H9 (cell line): ENCODE measurements at regions not wholly inside any gene's neighbourhood (a gene's known extent, or its start where the extent isn't known, plus 50 kb on each side); places are given as distances from the start of the nearest gene placed in this dataset.

ENCODE experiments used
- DNase-seq: peaks from one replicate; pipeline ENCODE4 v3.0.0-alpha.2; 2017
- H2AFZ ChIP-seq: one replicate; pipeline ENCODE4 v1.6.1; 2013; ENCODE audit warnings: mild to moderate bottlenecking, low read length, control low read depth, moderate library complexity
- H2AK5ac ChIP-seq: 2 replicates; pipeline ENCODE4 v1.6.1; 2013; ENCODE audit warnings: low read length, control low read depth, mixed read lengths; ENCODE audit not compliant: insufficient read length
- H2BK120ac ChIP-seq: one replicate; pipeline ENCODE4 v1.6.1; 2013; ENCODE audit warnings: low read depth, mild to moderate bottlenecking, low read length, control low read depth, inconsistent platforms; ENCODE audit not compliant: poor library complexity, severe bottlenecking
- H2BK12ac ChIP-seq: 2 replicates; pipeline ENCODE4 v1.6.1; 2013; ENCODE audit warnings: low read length, control low read depth, mixed read lengths, low read depth; ENCODE audit not compliant: insufficient read length
- H2BK15ac ChIP-seq: 2 replicates; pipeline ENCODE4 v1.6.1; 2013; ENCODE audit warnings: low read depth, low read length, control low read depth
- H2BK20ac ChIP-seq: one replicate; pipeline ENCODE4 v1.6.1; 2013; ENCODE audit warnings: low read depth, mild to moderate bottlenecking, low read length, control low read depth, inconsistent platforms; ENCODE audit not compliant: poor library complexity, severe bottlenecking
- H2BK5ac ChIP-seq: 2 replicates; pipeline ENCODE4 v1.6.1; 2013; ENCODE audit warnings: low read length, control low read depth, mixed read lengths; ENCODE audit not compliant: insufficient read length
- H3K14ac ChIP-seq: 2 replicates; pipeline ENCODE4 v1.6.1; 2013; ENCODE audit warnings: low read length, control low read depth; ENCODE audit not compliant: insufficient read depth
- H3K18ac ChIP-seq: 2 replicates; pipeline ENCODE4 v1.6.1; 2013; ENCODE audit warnings: low read depth, mild to moderate bottlenecking, mixed read lengths, low read length, control low read depth; ENCODE audit not compliant: insufficient read length
- H3K23ac ChIP-seq: 2 replicates; pipeline ENCODE4 v1.6.1; 2013; ENCODE audit warnings: low read length, control low read depth, mixed read lengths, low read depth; ENCODE audit not compliant: insufficient read length
- H3K23me2 ChIP-seq: 2 replicates; pipeline ENCODE4 v1.6.1; 2013; ENCODE audit warnings: low read depth, mild to moderate bottlenecking, mixed read lengths, low read length, control low read depth; ENCODE audit not compliant: insufficient read length, poor library complexity, severe bottlenecking
- H3K27ac ChIP-seq: 2 replicates; pipeline ENCODE4 v1.5.1; 2013; ENCODE audit warnings: low read length, control low read depth, mixed read lengths, low read depth; ENCODE audit not compliant: insufficient read length
- H3K27me3 ChIP-seq: 2 replicates; pipeline ENCODE4 v1.6.1; 2013; ENCODE audit warnings: low read length, control low read depth, inconsistent platforms; ENCODE audit not compliant: insufficient read depth
- H3K4ac ChIP-seq: 2 replicates; pipeline ENCODE4 v1.6.1; 2013; ENCODE audit warnings: low read depth, mild to moderate bottlenecking, control low read depth, inconsistent platforms, low read length, moderate library complexity
- H3K4me1 ChIP-seq: 2 replicates; pipeline ENCODE4 v1.6.1; 2013; ENCODE audit warnings: low read length, control low read depth, inconsistent platforms; ENCODE audit not compliant: insufficient read depth
- H3K4me2 ChIP-seq: 2 replicates; pipeline ENCODE4 v1.6.1; 2013; ENCODE audit warnings: low read length, control low read depth, mixed read lengths; ENCODE audit not compliant: insufficient read length, insufficient read depth
- H3K56ac ChIP-seq: 2 replicates; pipeline ENCODE4 v1.6.1; 2013; ENCODE audit warnings: low read depth, mild to moderate bottlenecking, mixed read lengths, low read length, control low read depth; ENCODE audit not compliant: insufficient read length
- H3K79me1 ChIP-seq: 2 replicates; pipeline ENCODE4 v1.6.1; 2013; ENCODE audit warnings: low read depth, mild to moderate bottlenecking, moderate library complexity, low read length, control low read depth, inconsistent platforms; ENCODE audit not compliant: insufficient read depth, poor library complexity, severe bottlenecking
- H3K79me2 ChIP-seq: 2 replicates; pipeline ENCODE4 v1.6.1; 2013; ENCODE audit warnings: low read length, control low read depth, inconsistent platforms; ENCODE audit not compliant: insufficient read depth
- H3K9ac ChIP-seq: 2 replicates; pipeline ENCODE4 v1.6.1; 2013; ENCODE audit warnings: low read length, control low read depth, mixed read lengths; ENCODE audit not compliant: insufficient read length; ENCODE audit errors: extremely low read depth
- H3K9me3 ChIP-seq: one replicate; pipeline ENCODE4 v1.6.1; 2013; ENCODE audit warnings: low read depth, low read length, inconsistent platforms; ENCODE audit not compliant: control insufficient read depth
- H3T11ph ChIP-seq: one replicate; pipeline ENCODE4 v1.6.1; 2013; ENCODE audit warnings: mild to moderate bottlenecking, low read length, control low read depth, inconsistent platforms
- H4K20me1 ChIP-seq: one replicate; pipeline ENCODE4 v1.6.1; 2013; ENCODE audit not compliant: control insufficient read depth, insufficient read length, insufficient read depth
- H4K5ac ChIP-seq: 2 replicates; pipeline ENCODE4 v1.6.1; 2013; ENCODE audit warnings: low read depth, mild to moderate bottlenecking, mixed read lengths, low read length, control low read depth; ENCODE audit not compliant: insufficient read length
- H4K8ac ChIP-seq: replicated peaks from 2 replicates; pipeline ENCODE4 v1.6.1; 2013; ENCODE audit warnings: low read length, control low read depth, mixed read lengths, low read depth; ENCODE audit not compliant: insufficient read length
- H4K91ac ChIP-seq: 2 replicates; pipeline ENCODE4 v1.6.1; 2013; ENCODE audit warnings: low read depth, mild to moderate bottlenecking, moderate library complexity, mixed read lengths, low read length, control low read depth; ENCODE audit not compliant: insufficient read length
- H3K27ac Mint-ChIP-seq, 3 experiments: 2 replicates in 2 of 3; 3 replicates in 1 of 3; pipeline ENCODE4 v1.8.0; 2020 to 2021; ENCODE audit warnings: mixed read lengths in 3 of 3, mild to moderate bottlenecking in 1 of 3, moderate library complexity in 1 of 3
- H3K27me3 Mint-ChIP-seq: 2 replicates; pipeline ENCODE4 v1.8.0; 2021; ENCODE audit warnings: low read depth, mild to moderate bottlenecking, moderate library complexity, mixed read lengths
- H3K36me3 Mint-ChIP-seq, 3 experiments: 2 replicates in 2 of 3; 3 replicates in 1 of 3; pipeline ENCODE4 v1.8.0; 2020 to 2021; ENCODE audit warnings: low read depth in 3 of 3, mixed read lengths in 3 of 3; ENCODE audit not compliant: insufficient read depth in 1 of 3
- H3K4me1 Mint-ChIP-seq, 2 experiments: 2 replicates each; pipeline ENCODE4 v1.8.0; 2020; ENCODE audit warnings: mixed read lengths in 2 of 2
- H3K4me3 Mint-ChIP-seq, 2 experiments: 2 replicates in 1 of 2; 3 replicates in 1 of 2; pipeline ENCODE4 v1.8.0; 2020 to 2021; ENCODE audit warnings: mild to moderate bottlenecking in 2 of 2, mixed read lengths in 2 of 2, moderate library complexity in 1 of 2
- H3K9me3 Mint-ChIP-seq, 2 experiments: 2 replicates in 1 of 2; 3 replicates in 1 of 2; pipeline ENCODE4 v1.8.0; 2020; ENCODE audit warnings: mild to moderate bottlenecking in 2 of 2, mixed read lengths in 2 of 2, moderate library complexity in 1 of 2
- CTCF ChIP-seq: fragments of 200-600 bp; sonication (generic); conservative IDR thresholded peaks from 3 replicates; pipeline ENCODE4 v1.8.0; 2021; ENCODE audit warnings: antibody characterized with exemption, mild to moderate bottlenecking
- WGBS: extraction: QIAGEN DNeasy Blood & Tissue Kit; methylation state at CpG from one replicate; pipeline ENCODE4 v1.1.7; 2013; ENCODE audit warnings: missing lambda C conversion rate, low lambda C conversion rate, mixed read lengths; ENCODE audit not compliant: insufficient read length; ENCODE audit errors: extremely low coverage; 5-methylcytosine and 5-hydroxymethylcytosine counted together

GRCh38 chr4:124866301-124866700, 153.8 kb upstream of the ANKRD50 start:
- no peaks in the 10 kb centered on the region for H3K9me3 Mint-ChIP-seq
- no peaks in the 10 kb centered on the region for H3K9me3 ChIP-seq
- H3K27me3 ChIP-seq: no peaks in the 10 kb centered on the region
- H2AK5ac ChIP-seq: no peak overlapping the region
- H4K91ac ChIP-seq: no peak overlapping the region
- H3T11ph ChIP-seq: no peak overlapping the region
- no peaks in the 10 kb centered on the region for H3K27me3 Mint-ChIP-seq
- no peak overlapping the region for H3K4me3 Mint-ChIP-seq
- no peak overlapping the region for H3K4ac ChIP-seq
- no peaks in the 10 kb centered on the region for H3K79me1 ChIP-seq
- H3K23me2 ChIP-seq: no peaks in the 10 kb centered on the region
- peaks cover 3% of the 10 kb centered on the region in 2 experiments; a peak in 2 of 4 replicates for H3K4me1 Mint-ChIP-seq
- H3K56ac ChIP-seq: no peak overlapping the region
- H3K9ac ChIP-seq: no peak overlapping the region
- no peak overlapping the region for H3K4me2 ChIP-seq
- no peak overlapping the region for H4K5ac ChIP-seq
- peaks cover 0 to 3% (median 2%) of the 10 kb centered on the region in 3 experiments; a peak in 3 of 7 replicates for H3K36me3 Mint-ChIP-seq
- H2AFZ ChIP-seq: no peak overlapping the region
- H3K27ac Mint-ChIP-seq: no peak overlapping the region
- no peak overlapping the region for H3K14ac ChIP-seq
- no CpG with 5 or more reads among the region's 1 CpG for WGBS
- DNase-seq: no peak
- H3K27ac ChIP-seq: no peak overlapping the region
- H2BK20ac ChIP-seq: no peak overlapping the region
- H3K4me1 ChIP-seq: no peaks in the 10 kb centered on the region
- H2BK12ac ChIP-seq: no peak overlapping the region
- H2BK5ac ChIP-seq: no peak overlapping the region
- no peak overlapping the region for H4K8ac ChIP-seq
- no peak overlapping the region for H2BK120ac ChIP-seq
- no peaks in the 10 kb centered on the region for H4K20me1 ChIP-seq
- no peak for TF ChIP-seq CTCF
- H3K23ac ChIP-seq: no peak overlapping the region
- H3K79me2 ChIP-seq: no peaks in the 10 kb centered on the region
- H3K18ac ChIP-seq: no peak overlapping the region
- H2BK15ac ChIP-seq: no peak overlapping the region
